Suprapubic skin (tissue), 4 donors: ENCODE measurements at regions not wholly inside any gene's neighbourhood (a gene's known extent, or its start where the extent isn't known, plus 50 kb on each side); places are given as distances from the start of the nearest gene placed in this dataset.

Source experiments
- DNase-seq, 2 donors: peaks; one replicate each; pipeline ENCODE4 v3.0.0-alpha.2; 2019; ENCODE audit warnings: low spot score in 2 of 2
- H3K27ac ChIP-seq: fragments of 200-600 bp; sonication (generic); one replicate; pipeline ENCODE4 v1.5.1; 2019
- H3K27me3 ChIP-seq: fragments of 200-600 bp; sonication (generic); one replicate; pipeline ENCODE4 v1.5.1; 2019
- H3K36me3 ChIP-seq: fragments of 200-600 bp; sonication (generic); one replicate; pipeline ENCODE4 v1.5.1; 2019
- H3K4me1 ChIP-seq: fragments of 200-600 bp; sonication (generic); one replicate; pipeline ENCODE4 v1.5.1; 2019
- H3K4me3 ChIP-seq: fragments of 200-600 bp; sonication (generic); one replicate; pipeline ENCODE4 v1.5.1; 2019; ENCODE audit warnings: mild to moderate bottlenecking
- H3K9me3 ChIP-seq: fragments of 200-600 bp; sonication (generic); one replicate; pipeline ENCODE4 v1.5.1; 2019
- EP300 ChIP-seq: sonication (generic); formaldehyde crosslinking; IDR thresholded peaks from one replicate; pipeline ENCODE4 v1.6.1; 2017; ENCODE audit warnings: antibody characterized with exemption
- POLR2A ChIP-seq, 2 donors: fragments of 450-650 bp; IDR thresholded peaks; one replicate each; pipeline ENCODE4 v1.6.1; 2017; ENCODE audit warnings: antibody characterized with exemption in 2 of 2, mild to moderate bottlenecking in 2 of 2, moderate library complexity in 2 of 2
- POLR2AphosphoS5 ChIP-seq, 3 donors: sonication (generic); formaldehyde crosslinking; IDR thresholded peaks; one replicate each; pipeline ENCODE4 v1.6.1; 2017; ENCODE audit warnings: antibody characterized with exemption in 3 of 3
- WGBS: methylation state at CpG from one replicate; pipeline ENCODE4 v1.1.5; 2018; 5-methylcytosine and 5-hydroxymethylcytosine counted together
- TF ChIP-seq, protein P1 (sequence below), 2 donors: fragments of 200-600 bp in 1 of 2; fragments of 450-650 bp in 1 of 2; sonication (generic) in 1 of 2; IDR thresholded peaks; one replicate each; pipeline ENCODE4 v1.5.1; 2016 to 2019; ENCODE audit warnings: antibody characterized with exemption in 2 of 2, mild to moderate bottlenecking in 1 of 2, moderate library complexity in 1 of 2

DNA sequence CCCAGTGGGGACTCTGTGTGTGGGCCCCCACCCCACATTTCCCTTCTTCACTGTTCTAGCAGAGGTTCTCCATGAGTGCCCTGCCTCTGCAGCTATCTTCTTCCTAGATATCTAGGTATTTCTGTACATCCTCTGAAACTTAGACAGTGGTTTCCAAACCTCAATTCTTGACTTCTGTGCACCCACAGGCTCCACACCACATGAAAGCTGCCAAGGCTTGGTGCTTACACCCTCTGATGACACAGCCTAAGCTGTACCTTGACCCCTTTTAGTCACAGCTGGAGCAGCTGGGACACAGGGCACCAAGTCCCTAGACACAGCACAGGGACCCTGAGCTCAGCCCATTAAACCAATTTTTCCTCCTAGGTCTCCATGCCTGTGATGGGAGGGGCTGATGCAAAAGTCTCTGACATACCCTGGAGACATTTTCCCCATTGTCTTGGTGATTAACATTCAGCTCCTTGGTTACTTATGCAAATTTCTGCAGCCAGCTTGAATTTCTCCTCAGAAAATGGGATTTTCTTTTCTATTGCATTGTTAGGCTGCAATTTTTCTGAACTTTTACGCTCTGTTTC lies 304.5 kb downstream of the OTOL1 start:
- no peaks in the 10 kb centered on the region for H3K36me3 ChIP-seq
- no peaks in the 10 kb centered on the region for H3K27me3 ChIP-seq
- TF ChIP-seq POLR2A (IDR thresholded peaks at IDR 0.05) (no peak), EP300 (no peak), POLR2AphosphoS5 (IDR thresholded peaks at IDR 0.05) (no peak)
- TF ChIP-seq, protein P1, sequence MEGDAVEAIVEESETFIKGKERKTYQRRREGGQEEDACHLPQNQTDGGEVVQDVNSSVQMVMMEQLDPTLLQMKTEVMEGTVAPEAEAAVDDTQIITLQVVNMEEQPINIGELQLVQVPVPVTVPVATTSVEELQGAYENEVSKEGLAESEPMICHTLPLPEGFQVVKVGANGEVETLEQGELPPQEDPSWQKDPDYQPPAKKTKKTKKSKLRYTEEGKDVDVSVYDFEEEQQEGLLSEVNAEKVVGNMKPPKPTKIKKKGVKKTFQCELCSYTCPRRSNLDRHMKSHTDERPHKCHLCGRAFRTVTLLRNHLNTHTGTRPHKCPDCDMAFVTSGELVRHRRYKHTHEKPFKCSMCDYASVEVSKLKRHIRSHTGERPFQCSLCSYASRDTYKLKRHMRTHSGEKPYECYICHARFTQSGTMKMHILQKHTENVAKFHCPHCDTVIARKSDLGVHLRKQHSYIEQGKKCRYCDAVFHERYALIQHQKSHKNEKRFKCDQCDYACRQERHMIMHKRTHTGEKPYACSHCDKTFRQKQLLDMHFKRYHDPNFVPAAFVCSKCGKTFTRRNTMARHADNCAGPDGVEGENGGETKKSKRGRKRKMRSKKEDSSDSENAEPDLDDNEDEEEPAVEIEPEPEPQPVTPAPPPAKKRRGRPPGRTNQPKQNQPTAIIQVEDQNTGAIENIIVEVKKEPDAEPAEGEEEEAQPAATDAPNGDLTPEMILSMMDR (IDR thresholded peaks at IDR 0.05): no peak
- no peak for DNase-seq
- WGBS: 38% methylated on average over 1 of the region's 1 CpG
- H3K27ac ChIP-seq: no peak overlapping the region
- H3K9me3 ChIP-seq: no peaks in the 10 kb centered on the region
- H3K4me3 ChIP-seq: no peak overlapping the region
- H3K4me1 ChIP-seq: no peaks in the 10 kb centered on the region

DNA sequence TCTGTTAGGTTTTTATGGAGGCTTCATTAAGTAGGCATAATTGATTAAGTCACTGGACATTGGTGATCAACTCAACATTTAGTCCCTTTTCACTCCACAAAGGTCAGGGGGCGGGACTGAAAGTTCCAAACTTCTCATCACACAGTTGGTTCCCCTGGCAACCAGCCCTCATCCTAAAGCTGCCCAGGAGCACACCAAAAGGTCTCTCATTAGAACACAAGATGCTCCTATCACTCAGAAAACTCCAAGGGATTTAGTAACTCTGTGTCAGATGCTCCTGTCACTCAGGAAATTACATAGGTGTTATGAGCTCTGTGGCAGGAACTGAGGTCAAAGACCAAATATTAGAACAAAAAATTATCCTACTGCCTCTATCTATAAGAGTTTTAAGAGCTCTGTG lies 321.5 kb downstream of the OTOL1 start:
- H3K4me3 ChIP-seq: no peak overlapping the region
- no peaks in the 10 kb centered on the region for H3K36me3 ChIP-seq

DNA sequence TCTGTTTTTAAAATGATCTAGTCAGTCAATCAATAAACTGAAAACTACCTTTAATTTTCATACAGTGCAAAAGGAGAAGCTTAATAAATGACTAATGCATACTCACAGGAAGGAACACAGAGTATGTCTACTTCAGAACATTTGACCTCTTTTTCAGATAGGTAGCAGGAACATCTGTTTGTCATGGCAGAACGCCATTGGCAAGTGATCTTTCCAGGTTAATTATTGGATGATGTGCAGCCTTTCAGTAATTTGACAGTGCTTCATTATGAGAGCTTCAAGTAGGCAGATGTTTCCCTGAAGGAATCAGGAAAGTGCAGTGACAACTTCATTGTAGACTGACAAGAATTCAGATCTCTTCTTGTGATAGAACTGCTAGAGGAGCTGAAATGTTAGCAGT lies 325.0 kb downstream of the OTOL1 start:
- TF ChIP-seq EP300: no peak
- TF ChIP-seq POLR2AphosphoS5 (IDR thresholded peaks at IDR 0.05): no peak
- no peak for TF ChIP-seq POLR2A (IDR thresholded peaks at IDR 0.05)
- TF ChIP-seq, protein P1 (IDR thresholded peaks at IDR 0.05): no peak

More for the DNA sequence above, 321.5 kb downstream of the OTOL1 start:
- H3K27ac ChIP-seq: no peak overlapping the region
- no peaks in the 10 kb centered on the region for H3K4me1 ChIP-seq
- no peaks in the 10 kb centered on the region for H3K9me3 ChIP-seq
- TF ChIP-seq, protein P1 (IDR thresholded peaks at IDR 0.05): no peak
- no peak for TF ChIP-seq EP300
- TF ChIP-seq POLR2AphosphoS5 (IDR thresholded peaks at IDR 0.05): no peak
- no peak for TF ChIP-seq POLR2A (IDR thresholded peaks at IDR 0.05)
- DNase-seq: no peak
- WGBS: 79% methylated on average over 1 of the region's 1 CpG
- no peaks in the 10 kb centered on the region for H3K27me3 ChIP-seq

DNA sequence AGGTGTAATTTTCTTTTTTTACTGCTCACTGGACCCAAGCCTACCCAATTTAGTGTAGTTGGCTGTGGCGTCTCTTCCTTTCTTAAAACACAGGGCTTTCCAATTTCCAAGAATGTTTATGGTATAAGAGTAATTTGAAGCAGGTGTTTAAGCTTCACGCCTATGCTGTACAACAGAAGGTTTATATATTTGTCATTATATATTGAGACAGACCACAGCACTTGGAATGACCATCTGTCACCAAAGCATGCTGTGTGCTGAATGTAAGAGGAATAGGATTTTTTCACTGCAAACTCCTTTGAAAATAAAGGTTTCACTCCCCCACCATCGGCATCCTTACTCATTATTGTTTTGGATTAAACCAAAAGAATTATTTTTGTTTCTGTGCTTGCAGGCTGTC lies 325.7 kb downstream of the OTOL1 start:
- Histone ChIP-seq H3K36me3 (no peaks in the 10 kb centered on the region), H3K9me3 (no peaks in the 10 kb centered on the region), H3K4me3 (no peak overlapping the region), H3K4me1 (no peaks in the 10 kb centered on the region), H3K27me3 (no peaks in the 10 kb centered on the region), H3K27ac (no peak overlapping the region)
- WGBS: 52% methylated on average over 3 of the region's 3 CpGs
- TF ChIP-seq POLR2A (IDR thresholded peaks at IDR 0.05) (no peak), POLR2AphosphoS5 (IDR thresholded peaks at IDR 0.05) (no peak), EP300 (no peak)
- TF ChIP-seq, protein P1 (IDR thresholded peaks at IDR 0.05): no peak
- no peak for DNase-seq

More for the DNA sequence above, 325.0 kb downstream of the OTOL1 start:
- 29% methylated on average over 1 of the region's 1 CpG for WGBS
- no peaks in the 10 kb centered on the region for H3K36me3 ChIP-seq
- H3K27ac ChIP-seq: no peak overlapping the region
- no peaks in the 10 kb centered on the region for H3K4me1 ChIP-seq
- no peak overlapping the region for H3K4me3 ChIP-seq
- H3K9me3 ChIP-seq: no peaks in the 10 kb centered on the region
- DNase-seq: no peak
- no peaks in the 10 kb centered on the region for H3K27me3 ChIP-seq

DNA sequence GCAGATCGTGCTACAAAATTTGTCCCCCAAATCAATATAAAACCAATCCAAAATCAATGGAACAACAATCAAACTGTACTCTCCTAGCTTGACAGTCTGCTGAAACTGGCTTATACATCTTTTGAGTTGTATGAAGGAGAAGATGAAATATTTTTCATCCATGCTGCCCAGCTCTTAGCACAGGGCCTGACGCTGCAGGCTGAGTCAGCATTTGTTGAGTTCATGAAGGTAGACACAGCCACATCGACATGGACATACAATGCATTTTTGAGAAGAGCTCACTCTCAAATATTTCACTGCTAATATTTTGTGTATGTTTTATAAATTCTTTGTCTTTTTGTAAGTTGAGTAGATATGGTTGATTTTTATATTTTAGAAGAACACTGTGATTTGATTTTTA lies 327.3 kb downstream of the OTOL1 start:
- no peaks in the 10 kb centered on the region for H3K27me3 ChIP-seq
- no peaks in the 10 kb centered on the region for H3K9me3 ChIP-seq
- H3K27ac ChIP-seq: no peak overlapping the region
- no peaks in the 10 kb centered on the region for H3K36me3 ChIP-seq
- H3K4me3 ChIP-seq: no peak overlapping the region
- WGBS: 92% methylated on average over 3 of the region's 3 CpGs
- H3K4me1 ChIP-seq: no peaks in the 10 kb centered on the region
- DNase-seq: no peak
- TF ChIP-seq EP300 (no peak), POLR2A (IDR thresholded peaks at IDR 0.05) (no peak), POLR2AphosphoS5 (IDR thresholded peaks at IDR 0.05) (no peak)
- TF ChIP-seq, protein P1 (IDR thresholded peaks at IDR 0.05): no peak
